KMS-11 (cell line): ENCODE measurements at regions not wholly inside any gene's neighbourhood (a gene's known extent, or its start where the extent isn't known, plus 50 kb on each side); places are given as distances from the start of the nearest gene placed in this dataset.

Experiments used
- H2AFZ ChIP-seq: fragments of 200-600 bp; sonication (generic); 2 replicates; pipeline ENCODE4 v1.6.1; 2016; ENCODE audit warnings: antibody characterized with exemption, mixed run types, low read depth
- H3K27ac ChIP-seq: fragments of 200-600 bp; sonication (generic); 2 replicates; pipeline ENCODE4 v1.6.1; 2016; ENCODE audit warnings: mild to moderate bottlenecking, mixed run types
- H3K27me3 ChIP-seq: fragments of 200-600 bp; sonication (generic); 2 replicates; pipeline ENCODE4 v1.6.1; 2017; ENCODE audit warnings: mild to moderate bottlenecking, low read depth, mixed run types, moderate library complexity; ENCODE audit not compliant: insufficient read depth
- H3K36me3 ChIP-seq: fragments of 200-600 bp; sonication (generic); 2 replicates; pipeline ENCODE4 v1.6.1; 2017; ENCODE audit warnings: mild to moderate bottlenecking, mixed run types; ENCODE audit not compliant: insufficient read depth
- H3K4me1 ChIP-seq: fragments of 200-600 bp; sonication (generic); 2 replicates; pipeline ENCODE4 v1.6.1; 2016; ENCODE audit warnings: mild to moderate bottlenecking, low read depth, mixed run types; ENCODE audit not compliant: poor library complexity, severe bottlenecking
- H3K4me2 ChIP-seq: fragments of 200-600 bp; sonication (generic); 2 replicates; pipeline ENCODE4 v1.7.0; 2016; ENCODE audit warnings: mild to moderate bottlenecking, mixed run types
- H3K4me3 ChIP-seq: fragments of 200-600 bp; sonication (generic); IDR thresholded peaks from 2 replicates; pipeline ENCODE4 v1.6.1; 2017; ENCODE audit warnings: low read depth, low read length, mixed read lengths; ENCODE audit not compliant: insufficient read depth
- H3K79me2 ChIP-seq: fragments of 200-600 bp; sonication (generic); 2 replicates; pipeline ENCODE4 v1.6.1; 2016; ENCODE audit warnings: low read depth, mixed run types; ENCODE audit not compliant: insufficient read depth
- H3K9ac ChIP-seq: fragments of 200-600 bp; sonication (generic); 2 replicates; pipeline ENCODE4 v1.6.1; 2016; ENCODE audit warnings: mild to moderate bottlenecking, mixed run types
- H4K20me1 ChIP-seq: fragments of 200-600 bp; sonication (generic); 2 replicates; pipeline ENCODE4 v1.6.1; 2016; ENCODE audit warnings: mild to moderate bottlenecking, mixed run types; ENCODE audit not compliant: insufficient read depth
- TF ChIP-seq, protein P1 (sequence below): fragments of 200-600 bp; sonication (generic); conservative IDR thresholded peaks from 2 replicates; pipeline ENCODE4 v1.6.1; 2017; ENCODE audit warnings: low read depth, mild to moderate bottlenecking, antibody characterized with exemption, low read length, moderate library complexity, mixed read lengths

DNA sequence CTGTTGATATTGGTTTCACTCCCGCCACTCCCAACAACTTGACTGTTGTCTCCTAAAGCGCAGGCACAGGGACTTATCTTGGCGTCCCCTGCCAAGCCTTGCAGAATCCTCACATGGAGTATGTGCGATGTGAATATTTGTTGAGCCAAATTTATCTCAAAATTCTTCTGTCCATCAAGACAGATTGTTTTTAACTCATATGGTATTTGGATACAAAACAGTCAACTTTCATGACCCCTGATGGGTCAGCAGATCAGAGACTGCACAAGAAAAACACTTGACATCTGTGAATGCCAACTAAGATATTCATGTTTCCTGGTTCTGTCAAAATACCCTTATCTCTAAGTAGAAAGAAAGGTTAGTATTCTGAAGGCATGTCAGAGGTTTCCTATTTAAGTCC lies 221.7 kb upstream of the BLID start:
- Histone ChIP-seq H3K27me3 (no peaks in the 10 kb centered on the region), H3K4me1 (no peaks in the 10 kb centered on the region), H3K4me3 (no peak overlapping the region), H3K4me2 (no peak overlapping the region), H3K79me2 (no peaks in the 10 kb centered on the region), H3K27ac (no peak overlapping the region), H3K36me3 (no peaks in the 10 kb centered on the region), H2AFZ (no peak overlapping the region), H3K9ac (no peak overlapping the region), H4K20me1 (no peaks in the 10 kb centered on the region)
- TF ChIP-seq, protein P1, sequence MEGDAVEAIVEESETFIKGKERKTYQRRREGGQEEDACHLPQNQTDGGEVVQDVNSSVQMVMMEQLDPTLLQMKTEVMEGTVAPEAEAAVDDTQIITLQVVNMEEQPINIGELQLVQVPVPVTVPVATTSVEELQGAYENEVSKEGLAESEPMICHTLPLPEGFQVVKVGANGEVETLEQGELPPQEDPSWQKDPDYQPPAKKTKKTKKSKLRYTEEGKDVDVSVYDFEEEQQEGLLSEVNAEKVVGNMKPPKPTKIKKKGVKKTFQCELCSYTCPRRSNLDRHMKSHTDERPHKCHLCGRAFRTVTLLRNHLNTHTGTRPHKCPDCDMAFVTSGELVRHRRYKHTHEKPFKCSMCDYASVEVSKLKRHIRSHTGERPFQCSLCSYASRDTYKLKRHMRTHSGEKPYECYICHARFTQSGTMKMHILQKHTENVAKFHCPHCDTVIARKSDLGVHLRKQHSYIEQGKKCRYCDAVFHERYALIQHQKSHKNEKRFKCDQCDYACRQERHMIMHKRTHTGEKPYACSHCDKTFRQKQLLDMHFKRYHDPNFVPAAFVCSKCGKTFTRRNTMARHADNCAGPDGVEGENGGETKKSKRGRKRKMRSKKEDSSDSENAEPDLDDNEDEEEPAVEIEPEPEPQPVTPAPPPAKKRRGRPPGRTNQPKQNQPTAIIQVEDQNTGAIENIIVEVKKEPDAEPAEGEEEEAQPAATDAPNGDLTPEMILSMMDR, result no peak

GRCh38 chr11:122337241-122337640 lies 221.2 kb upstream of the BLID start:
- no peak overlapping the region for H3K27ac ChIP-seq
- TF ChIP-seq, protein P1, result no peak
- no peak overlapping the region for H3K9ac ChIP-seq

GRCh38 chr11:122336706-122337105 lies 220.7 kb upstream of the BLID start:
- H2AFZ ChIP-seq, result no peak overlapping the region
- no peak overlapping the region for H3K4me2 ChIP-seq
- H3K27ac ChIP-seq, result no peak overlapping the region
- no peaks in the 10 kb centered on the region for H3K4me1 ChIP-seq
- no peaks in the 10 kb centered on the region for H4K20me1 ChIP-seq
- H3K4me3 ChIP-seq, result no peak overlapping the region
- H3K36me3 ChIP-seq, result no peaks in the 10 kb centered on the region
- TF ChIP-seq, protein P1, result no peak
- H3K27me3 ChIP-seq, result no peaks in the 10 kb centered on the region
- no peaks in the 10 kb centered on the region for H3K79me2 ChIP-seq
- no peak overlapping the region for H3K9ac ChIP-seq

More at GRCh38 chr11:122337241-122337640, 221.2 kb upstream of the BLID start:
- H3K79me2 ChIP-seq, result no peaks in the 10 kb centered on the region
- H2AFZ ChIP-seq, result no peak overlapping the region
- H4K20me1 ChIP-seq, result no peaks in the 10 kb centered on the region
- no peaks in the 10 kb centered on the region for H3K4me1 ChIP-seq
- no peak overlapping the region for H3K4me2 ChIP-seq
- H3K36me3 ChIP-seq, result no peaks in the 10 kb centered on the region
- H3K27me3 ChIP-seq, result no peaks in the 10 kb centered on the region
- no peak overlapping the region for H3K4me3 ChIP-seq

DNA sequence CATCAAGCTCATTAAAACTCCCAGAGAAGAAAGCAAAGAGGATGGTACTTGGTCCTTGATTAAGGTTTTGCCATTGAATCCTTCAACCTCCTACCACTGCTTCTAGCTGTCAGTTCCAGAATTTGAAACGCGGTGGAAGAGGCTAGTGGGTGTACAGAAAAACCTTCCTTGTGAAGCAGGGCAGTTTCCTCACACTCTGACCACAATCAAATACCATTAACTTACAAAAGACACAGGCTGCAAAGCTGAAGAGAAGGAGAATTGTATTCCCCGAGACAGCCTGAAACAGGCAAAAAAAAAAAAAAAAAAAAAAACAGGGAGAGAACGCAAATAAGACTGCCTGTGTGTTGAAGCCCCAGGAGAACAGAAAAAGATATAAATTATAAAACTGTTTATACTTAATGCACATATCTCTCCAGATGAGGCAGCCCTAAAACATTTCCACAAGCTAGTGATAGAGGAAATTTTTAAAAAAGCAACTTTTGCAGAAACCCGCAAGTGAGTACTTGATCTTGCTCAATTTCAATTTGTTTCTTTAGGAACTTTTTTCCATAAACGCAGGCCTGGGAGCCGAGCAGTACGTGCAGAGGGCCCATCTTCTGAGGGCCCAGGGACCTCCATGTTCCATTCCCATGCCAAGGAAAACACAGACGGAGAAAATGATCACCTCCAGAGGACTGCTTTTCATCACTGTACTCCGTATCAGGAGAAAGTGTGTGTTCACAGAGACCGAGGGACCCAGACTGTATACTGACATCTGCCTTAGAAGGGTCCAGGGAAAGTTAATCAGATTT lies 218.7 kb upstream of the BLID start:
- Histone ChIP-seq H3K79me2 (no peaks in the 10 kb centered on the region), H3K9ac (no peak overlapping the region), H3K4me2 (no peak overlapping the region), H3K27me3 (no peaks in the 10 kb centered on the region), H3K4me1 (no peaks in the 10 kb centered on the region), H3K27ac (no peak overlapping the region), H2AFZ (no peak overlapping the region), H4K20me1 (no peaks in the 10 kb centered on the region), H3K4me3 (no peak overlapping the region), H3K36me3 (no peaks in the 10 kb centered on the region)
- TF ChIP-seq, protein P1, result no peak
